Stimulated activated CD8-positive, alpha-beta memory T cell treated with anti-CD3 and anti-CD28 coated beads, Interleukin-4, amount 100 ng/mL, for 24 hours (primary cell): ENCODE measurements at regions not wholly inside any gene's neighbourhood (a gene's known extent, or its start where the extent isn't known, plus 50 kb on each side); places are given as distances from the start of the nearest gene placed in this dataset.

Source experiments
- DNase-seq: peaks from one replicate; pipeline ENCODE4 v3.0.0-alpha.2; 2020; ENCODE audit warnings: low read depth

- DNase-seq = no peak
These were observed 397.6 kb downstream of the RNF144B start for GRCh38 chr6:18784794-18785193.

- DNase-seq = no peak
These were observed 398.8 kb downstream of the RNF144B start for GRCh38 chr6:18785810-18786490.

- no peak for DNase-seq
These were observed 405.7 kb downstream of the RNF144B start for GRCh38 chr6:18792866-18793265.

- no peak for DNase-seq
These were observed 408.6 kb downstream of the RNF144B start for GRCh38 chr6:18795726-18796125.

GRCh38 chr6:18820725-18821124, 433.6 kb downstream of the RNF144B start:
- no peak for DNase-seq

- DNase-seq = no peak
These were observed 436.7 kb downstream of the RNF144B start for GRCh38 chr6:18823782-18824386.

- DNase-seq = no peak
These were observed 442.2 kb downstream of the RNF144B start for GRCh38 chr6:18829272-18829870.

GRCh38 chr6:18835976-18836375, 448.8 kb downstream of the RNF144B start:
- DNase-seq = no peak

GRCh38 chr6:18837013-18837412, 449.9 kb downstream of the RNF144B start:
- no peak for DNase-seq

- DNase-seq = no peak
These were observed 455.4 kb downstream of the RNF144B start for GRCh38 chr6:18842534-18842933.

- no peak for DNase-seq
These were observed 458.7 kb downstream of the RNF144B start for GRCh38 chr6:18845896-18846295.

- no peak for DNase-seq
These were observed 459.2 kb downstream of the RNF144B start for GRCh38 chr6:18846327-18846726.

- DNase-seq = no peak
These were observed 474.1 kb downstream of the RNF144B start for GRCh38 chr6:18861204-18861603.

GRCh38 chr6:18883268-18883667, 496.1 kb downstream of the RNF144B start:
- no peak for DNase-seq

- DNase-seq = no peak
These were observed 496.7 kb downstream of the RNF144B start for GRCh38 chr6:18883851-18884250.

- no peak for DNase-seq
These were observed 506.6 kb downstream of the RNF144B start for GRCh38 chr6:18893540-18894269.

- no peak for DNase-seq
These were observed 510.2 kb downstream of the RNF144B start for GRCh38 chr6:18897350-18897749.

- DNase-seq = no peak
These were observed 517.5 kb downstream of the RNF144B start for GRCh38 chr6:18904681-18905080.

- DNase-seq = no peak
These were observed 533.6 kb downstream of the RNF144B start for GRCh38 chr6:18920701-18921100.

- DNase-seq = no peak
These were observed 543.9 kb downstream of the RNF144B start for GRCh38 chr6:18931086-18931485.

- DNase-seq = no peak
These were observed 571.0 kb downstream of the RNF144B start for GRCh38 chr6:18958146-18958545.

GRCh38 chr6:18961566-18961965, 574.4 kb downstream of the RNF144B start:
- DNase-seq = no peak

GRCh38 chr6:18962361-18962905, 575.3 kb downstream of the RNF144B start:
- no peak for DNase-seq
